ENCODE measurements at regions not wholly inside any gene's neighbourhood (a gene's known extent, or its start where the extent isn't known, plus 50 kb on each side); places are given as distances from the start of the nearest gene placed in this dataset.

- TF ChIP-seq KIAA2018 (CRISPR knock-in tag; IDR thresholded peaks at IDR 0.05; ENCODE audit: borderline replicate concordance): no peak
- TF ChIP-seq ZNF883 (CRISPR knock-in tag; IDR thresholded peaks at IDR 0.05; ENCODE audit: not compliant biosample characterization): no peak
- no peak for TF ChIP-seq LBX2 (CRISPR knock-in tag; IDR thresholded peaks at IDR 0.05; ENCODE audit: borderline replicate concordance)
Measured at GRCh38 chr3:162117961-162118360, 621.4 kb downstream of the OTOL1 start (continued).

GRCh38 chr3:162119651-162120050 is 623.0 kb downstream of the OTOL1 start:
- no peaks in the 10 kb centered on the region for H3K79me2 ChIP-seq (ENCODE audit: insufficient read depth, low read length)
- H4K20me1 ChIP-seq (ENCODE audit: insufficient read depth, low read length): no peaks in the 10 kb centered on the region
- H3K27ac ChIP-seq (ENCODE audit: extremely low read length, insufficient read depth, low read length): no peak overlapping the region
- no peaks in the 10 kb centered on the region for H3K27me3 ChIP-seq (ENCODE audit: control insufficient read depth in 1 of 2, insufficient read depth in 2 of 2, low read length in 2 of 2)
- ATAC-seq (no peak), FAIRE-seq (no peak), DNase-seq (ENCODE audit: low spot score) (no peak)
- no peaks in the 10 kb centered on the region for H3K36me3 ChIP-seq (replicated peaks in 1 of 2; ENCODE audit: control insufficient read depth in 1 of 2, insufficient read depth in 2 of 2, low read length in 2 of 2)
- no peaks in the 10 kb centered on the region for H3K9me3 ChIP-seq (ENCODE audit: low read length)
- H3K4me2 ChIP-seq (ENCODE audit: low read depth, low read length): no peak overlapping the region
- in situ Hi-C loops (cut with HindIII; ENCODE audit: extremely low pct_ligation_motif_present, low pct_unique_long_range_greater_than_20kb): no loop called here
- no peaks in the 10 kb centered on the region for H3K4me1 ChIP-seq (ENCODE audit: insufficient read depth, low read length)
- H2AFZ ChIP-seq (ENCODE audit: low read length): no peak overlapping the region
- intact Hi-C loops (cut with micrococcal nuclease; ENCODE audit: unreplicated experiment): no loop called here
- POLR2A ChIA-PET: no interaction called here
- no TSS peak for BruUV-seq (replicated peaks)
- CTCF ChIA-PET (ENCODE audit: low intra/inter-chr PET ratio, low total read pairs): no interaction called here
- H3K4me3 ChIP-seq (replicated peaks in 1 of 3; ENCODE audit: insufficient read depth in 1 of 3, low read depth in 2 of 3, low read length in 3 of 3): no peak overlapping the region
- 0% methylated on average over 2 of the region's 2 CpGs for WGBS (ENCODE audit: low lambda C conversion rate)
- H3K9ac ChIP-seq (ENCODE audit: insufficient read depth, low read depth, low read length): no peak overlapping the region
- TF ChIP-seq SKI (IDR thresholded peaks at IDR 0.05; ENCODE audit: partially characterized antibody) (no peak), FOSL1 (CRISPR knock-in tag; IDR thresholded peaks at IDR 0.05; ENCODE audit: borderline replicate concordance) (no peak), ZNF329 (CRISPR knock-in tag; IDR thresholded peaks at IDR 0.05; ENCODE audit: low read depth) (no peak), ZNF30 (CRISPR knock-in tag; IDR thresholded peaks at IDR 0.05) (no peak), ZNF12 (CRISPR knock-in tag; IDR thresholded peaks at IDR 0.05) (no peak), NCOR1 (IDR thresholded peaks at IDR 0.05; ENCODE audit: borderline replicate concordance, low read length) (no peak), ZBTB34 (CRISPR knock-in tag; IDR thresholded peaks at IDR 0.05) (no peak), ZNF607 (CRISPR knock-in tag; IDR thresholded peaks at IDR 0.05; ENCODE audit: borderline replicate concordance) (no peak), NCOA1 (CRISPR knock-in tag; IDR thresholded peaks at IDR 0.05) (no peak)

All from HepG2 (cell line).